HG03460 (cell line): ENCODE measurements at regions not wholly inside any gene's neighbourhood (a gene's known extent, or its start where the extent isn't known, plus 50 kb on each side); places are given as distances from the start of the nearest gene placed in this dataset.

Source experiments
- ATAC-seq: cut with Tn5 transposase; IDR thresholded peaks from one replicate; pipeline ENCODE4 v1.9.1; 2021; ENCODE audit not compliant: unreplicated experiment

GRCh38 chr9:82208741-82209450 is 220.3 kb downstream of the SPATA31D1 start:
- no peak for ATAC-seq

- ATAC-seq = peak; percentile 67
Measured at GRCh38 chr9:82209797-82210470, 221.4 kb downstream of the SPATA31D1 start.

GRCh38 chr9:82212885-82213284 is 224.3 kb downstream of the SPATA31D1 start:
- no peak for ATAC-seq

GRCh38 chr9:82216435-82216834 is 227.9 kb downstream of the SPATA31D1 start:
- ATAC-seq = no peak

GRCh38 chr9:82223442-82223841 is 234.9 kb downstream of the SPATA31D1 start:
- ATAC-seq = no peak

GRCh38 chr9:82231411-82231810 is 242.8 kb downstream of the SPATA31D1 start:
- no peak for ATAC-seq

- ATAC-seq = no peak
Measured at GRCh38 chr9:82234160-82234943, 245.8 kb downstream of the SPATA31D1 start.

GRCh38 chr9:82242285-82242963 is 253.9 kb downstream of the SPATA31D1 start:
- no peak for ATAC-seq

GRCh38 chr9:82247318-82247717 is 258.7 kb downstream of the SPATA31D1 start:
- ATAC-seq = no peak

GRCh38 chr9:82252116-82252515 is 263.5 kb downstream of the SPATA31D1 start:
- ATAC-seq = no peak

- no peak for ATAC-seq
Measured at GRCh38 chr9:82254646-82255367, 266.2 kb downstream of the SPATA31D1 start.

GRCh38 chr9:82255481-82256176 is 267.1 kb downstream of the SPATA31D1 start:
- ATAC-seq = no peak

- no peak for ATAC-seq
Measured at GRCh38 chr9:82260691-82261090, 272.1 kb downstream of the SPATA31D1 start.

- ATAC-seq = no peak
Measured at GRCh38 chr9:82263619-82264018, 275.0 kb downstream of the SPATA31D1 start.

- ATAC-seq = no peak
Measured at GRCh38 chr9:82271106-82271561, 282.6 kb downstream of the SPATA31D1 start.

GRCh38 chr9:82273121-82273520 is 284.5 kb downstream of the SPATA31D1 start:
- ATAC-seq = no peak

- ATAC-seq = no peak
Measured at GRCh38 chr9:82275258-82275927, 286.8 kb downstream of the SPATA31D1 start.

GRCh38 chr9:82281066-82281465 is 292.5 kb downstream of the SPATA31D1 start:
- ATAC-seq = no peak

GRCh38 chr9:82284758-82285157 is 296.2 kb downstream of the SPATA31D1 start:
- no peak for ATAC-seq
